ENCODE measurements at regions not wholly inside any gene's neighbourhood (a gene's known extent, or its start where the extent isn't known, plus 50 kb on each side); places are given as distances from the start of the nearest gene placed in this dataset.

DNA sequence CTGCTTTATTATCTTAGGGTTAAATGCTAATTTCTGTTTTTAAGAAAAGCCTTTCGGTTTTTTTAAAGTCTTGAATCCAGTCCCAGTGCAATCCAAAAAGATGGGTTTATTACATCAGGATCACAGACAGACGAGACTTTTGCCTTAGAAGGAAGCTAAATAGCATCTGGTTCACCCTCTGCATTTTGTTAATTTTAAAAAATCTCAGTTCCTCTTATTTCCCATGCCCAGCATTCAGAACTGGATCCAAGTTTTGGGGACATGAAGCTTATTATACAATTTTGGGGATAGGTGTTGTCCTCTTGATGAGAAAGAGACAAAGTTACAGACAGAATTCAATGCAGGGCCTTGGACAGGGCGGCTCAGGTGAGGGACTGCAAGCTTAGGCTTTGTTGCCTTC lies 181.5 kb upstream of the LYSMD4 start:
- no peak overlapping the region for H3K27ac ChIP-seq (replicated peaks)
- H3K4me3 ChIP-seq (replicated peaks; ENCODE audit: insufficient read depth, low read length): no peak overlapping the region
- TF ChIP-seq GABPA (IDR thresholded peaks at IDR 0.05; ENCODE audit: low read depth) (no peak), SPI1 (IDR thresholded peaks at IDR 0.05; ENCODE audit: borderline replicate concordance, low read depth) (no peak), POLR2AphosphoS5 (IDR thresholded peaks at IDR 0.05; ENCODE audit: low read depth) (no peak)
- TF ChIP-seq, protein P1, sequence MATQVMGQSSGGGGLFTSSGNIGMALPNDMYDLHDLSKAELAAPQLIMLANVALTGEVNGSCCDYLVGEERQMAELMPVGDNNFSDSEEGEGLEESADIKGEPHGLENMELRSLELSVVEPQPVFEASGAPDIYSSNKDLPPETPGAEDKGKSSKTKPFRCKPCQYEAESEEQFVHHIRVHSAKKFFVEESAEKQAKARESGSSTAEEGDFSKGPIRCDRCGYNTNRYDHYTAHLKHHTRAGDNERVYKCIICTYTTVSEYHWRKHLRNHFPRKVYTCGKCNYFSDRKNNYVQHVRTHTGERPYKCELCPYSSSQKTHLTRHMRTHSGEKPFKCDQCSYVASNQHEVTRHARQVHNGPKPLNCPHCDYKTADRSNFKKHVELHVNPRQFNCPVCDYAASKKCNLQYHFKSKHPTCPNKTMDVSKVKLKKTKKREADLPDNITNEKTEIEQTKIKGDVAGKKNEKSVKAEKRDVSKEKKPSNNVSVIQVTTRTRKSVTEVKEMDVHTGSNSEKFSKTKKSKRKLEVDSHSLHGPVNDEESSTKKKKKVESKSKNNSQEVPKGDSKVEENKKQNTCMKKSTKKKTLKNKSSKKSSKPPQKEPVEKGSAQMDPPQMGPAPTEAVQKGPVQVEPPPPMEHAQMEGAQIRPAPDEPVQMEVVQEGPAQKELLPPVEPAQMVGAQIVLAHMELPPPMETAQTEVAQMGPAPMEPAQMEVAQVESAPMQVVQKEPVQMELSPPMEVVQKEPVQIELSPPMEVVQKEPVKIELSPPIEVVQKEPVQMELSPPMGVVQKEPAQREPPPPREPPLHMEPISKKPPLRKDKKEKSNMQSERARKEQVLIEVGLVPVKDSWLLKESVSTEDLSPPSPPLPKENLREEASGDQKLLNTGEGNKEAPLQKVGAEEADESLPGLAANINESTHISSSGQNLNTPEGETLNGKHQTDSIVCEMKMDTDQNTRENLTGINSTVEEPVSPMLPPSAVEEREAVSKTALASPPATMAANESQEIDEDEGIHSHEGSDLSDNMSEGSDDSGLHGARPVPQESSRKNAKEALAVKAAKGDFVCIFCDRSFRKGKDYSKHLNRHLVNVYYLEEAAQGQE (IDR thresholded peaks at IDR 0.05; ENCODE audit: insufficient replicate concordance, low read depth): no peak
- TF ChIP-seq, protein P2, sequence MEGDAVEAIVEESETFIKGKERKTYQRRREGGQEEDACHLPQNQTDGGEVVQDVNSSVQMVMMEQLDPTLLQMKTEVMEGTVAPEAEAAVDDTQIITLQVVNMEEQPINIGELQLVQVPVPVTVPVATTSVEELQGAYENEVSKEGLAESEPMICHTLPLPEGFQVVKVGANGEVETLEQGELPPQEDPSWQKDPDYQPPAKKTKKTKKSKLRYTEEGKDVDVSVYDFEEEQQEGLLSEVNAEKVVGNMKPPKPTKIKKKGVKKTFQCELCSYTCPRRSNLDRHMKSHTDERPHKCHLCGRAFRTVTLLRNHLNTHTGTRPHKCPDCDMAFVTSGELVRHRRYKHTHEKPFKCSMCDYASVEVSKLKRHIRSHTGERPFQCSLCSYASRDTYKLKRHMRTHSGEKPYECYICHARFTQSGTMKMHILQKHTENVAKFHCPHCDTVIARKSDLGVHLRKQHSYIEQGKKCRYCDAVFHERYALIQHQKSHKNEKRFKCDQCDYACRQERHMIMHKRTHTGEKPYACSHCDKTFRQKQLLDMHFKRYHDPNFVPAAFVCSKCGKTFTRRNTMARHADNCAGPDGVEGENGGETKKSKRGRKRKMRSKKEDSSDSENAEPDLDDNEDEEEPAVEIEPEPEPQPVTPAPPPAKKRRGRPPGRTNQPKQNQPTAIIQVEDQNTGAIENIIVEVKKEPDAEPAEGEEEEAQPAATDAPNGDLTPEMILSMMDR (IDR thresholded peaks at IDR 0.05; ENCODE audit: insufficient read depth, low read length): no peak
- no peaks in the 10 kb centered on the region for H3K27me3 ChIP-seq (ENCODE audit: insufficient read depth, poor library complexity, severe bottlenecking)
- no peak for DNase-seq (ENCODE audit: low read depth in 1 of 2, low spot score in 1 of 2)

- no peak overlapping the region for H3K4me3 ChIP-seq (replicated peaks; ENCODE audit: insufficient read depth, low read length)
- DNase-seq (ENCODE audit: low read depth in 1 of 2, low spot score in 1 of 2): peak in 1 of 2 experiments; percentile 10
Measured at GRCh38 chr15:99911816-99912215, 178.6 kb upstream of the LYSMD4 start.

GRCh38 chr15:99909592-99910295 lies 176.5 kb upstream of the LYSMD4 start:
- Histone ChIP-seq H3K4me3 (replicated peaks; ENCODE audit: insufficient read depth, low read length) (no peak overlapping the region), H3K27ac (replicated peaks) (no peak overlapping the region), H3K27me3 (ENCODE audit: insufficient read depth, poor library complexity, severe bottlenecking) (no peaks in the 10 kb centered on the region)
- DNase-seq (ENCODE audit: low read depth in 1 of 2, low spot score in 1 of 2): no peak
- no peak for TF ChIP-seq SPI1 (IDR thresholded peaks at IDR 0.05; ENCODE audit: borderline replicate concordance, low read depth)

More at GRCh38 chr15:99911816-99912215, 178.6 kb upstream of the LYSMD4 start:
- H3K27ac ChIP-seq (replicated peaks): no peak overlapping the region
- no peaks in the 10 kb centered on the region for H3K27me3 ChIP-seq (ENCODE audit: insufficient read depth, poor library complexity, severe bottlenecking)
- TF ChIP-seq POLR2AphosphoS5 (IDR thresholded peaks at IDR 0.05; ENCODE audit: low read depth) (no peak), SPI1 (IDR thresholded peaks at IDR 0.05; ENCODE audit: borderline replicate concordance, low read depth) (no peak), GABPA (IDR thresholded peaks at IDR 0.05; ENCODE audit: low read depth) (no peak)
- TF ChIP-seq, protein P1 (IDR thresholded peaks at IDR 0.05; ENCODE audit: insufficient replicate concordance, low read depth): no peak
- TF ChIP-seq, protein P2 (IDR thresholded peaks at IDR 0.05; ENCODE audit: insufficient read depth, low read length): no peak

DNA sequence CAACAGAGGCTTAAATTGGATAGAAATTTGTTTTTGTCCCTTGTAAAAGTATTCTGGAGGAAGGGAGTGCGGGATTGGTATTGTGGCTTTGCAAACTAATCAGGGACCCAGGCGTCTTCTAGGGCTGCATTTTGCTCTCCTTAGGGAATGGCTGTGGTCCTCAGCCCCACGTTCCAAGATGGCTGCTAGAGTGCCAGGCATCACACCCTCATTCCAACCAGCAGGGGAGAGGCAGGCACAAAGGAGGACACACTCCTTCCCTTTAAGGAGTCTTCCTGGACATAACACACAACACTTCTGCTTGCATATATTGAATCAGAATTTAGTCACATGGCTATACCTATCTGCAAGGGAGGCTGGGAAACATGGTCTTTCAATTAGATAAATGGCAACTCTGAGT lies 174.5 kb upstream of the LYSMD4 start:
- no peak for DNase-seq (ENCODE audit: low read depth in 1 of 2, low spot score in 1 of 2)
- TF ChIP-seq POLR2AphosphoS5 (IDR thresholded peaks at IDR 0.05; ENCODE audit: low read depth) (no peak), SPI1 (IDR thresholded peaks at IDR 0.05; ENCODE audit: borderline replicate concordance, low read depth) (no peak), GABPA (IDR thresholded peaks at IDR 0.05; ENCODE audit: low read depth) (no peak)
- TF ChIP-seq, protein P1 (IDR thresholded peaks at IDR 0.05; ENCODE audit: insufficient replicate concordance, low read depth): no peak
- TF ChIP-seq, protein P2 (IDR thresholded peaks at IDR 0.05; ENCODE audit: insufficient read depth, low read length): no peak
- Histone ChIP-seq H3K27me3 (ENCODE audit: insufficient read depth, poor library complexity, severe bottlenecking) (no peaks in the 10 kb centered on the region), H3K27ac (replicated peaks) (no peak overlapping the region), H3K4me3 (replicated peaks; ENCODE audit: insufficient read depth, low read length) (no peak overlapping the region)

Measured in HL-60 (cell line).